Neural cell (in vitro differentiated cells): ENCODE measurements at regions not wholly inside any gene's neighbourhood (a gene's known extent, or its start where the extent isn't known, plus 50 kb on each side); places are given as distances from the start of the nearest gene placed in this dataset.

Source experiments
- H2AFZ ChIP-seq: fragments of 200-600, 300-800 bp; sonication (generic), shearing (Covaris generic); 2 replicates; pipeline ENCODE4 v1.6.0; 2014; ENCODE audit warnings: low read depth, mild to moderate bottlenecking, antibody characterized with exemption, low read length, moderate library complexity
- H3F3A ChIP-seq: fragments of 200-600 bp; shearing (Covaris generic); 2 replicates; pipeline ENCODE4 v1.6.1; 2016; ENCODE audit warnings: mild to moderate bottlenecking, moderate library complexity, mixed read lengths, antibody characterized with exemption, low read length; ENCODE audit not compliant: insufficient read depth, poor library complexity, severe bottlenecking
- H3K27ac ChIP-seq: fragments of 200-600, 300-800 bp; sonication (generic), shearing (Covaris generic); 2 replicates; pipeline ENCODE4 v1.5.1; 2014; ENCODE audit warnings: mild to moderate bottlenecking, low read length, moderate library complexity
- H3K27me3 ChIP-seq: fragments of 300-800, 200-600 bp; sonication (generic), shearing (Covaris generic); 2 replicates; pipeline ENCODE4 v1.6.0; 2014; ENCODE audit warnings: mild to moderate bottlenecking, low read depth, low read length, moderate library complexity; ENCODE audit not compliant: insufficient read depth
- H3K36me3 ChIP-seq: fragments of 300-800, 200-600 bp; sonication (generic), shearing (Covaris generic); 2 replicates; pipeline ENCODE4 v1.5.1; 2014; ENCODE audit warnings: mild to moderate bottlenecking, antibody characterized with exemption, low read length, moderate library complexity; ENCODE audit not compliant: insufficient read depth
- H3K4me2 ChIP-seq: fragments of 300-800, 200-600 bp; sonication (generic), shearing (Covaris generic); 2 replicates; pipeline ENCODE4 v1.6.0; 2014; ENCODE audit warnings: mild to moderate bottlenecking, low read length
- H3K4me3 ChIP-seq: fragments of 300-800, 200-600 bp; sonication (generic), shearing (Covaris generic); 2 replicates; pipeline ENCODE4 v1.5.1; 2014; ENCODE audit warnings: mild to moderate bottlenecking, low read length, moderate library complexity
- H3K79me2 ChIP-seq: fragments of 200-600 bp; shearing (Covaris generic); replicated peaks from 2 replicates; pipeline ENCODE4 v1.6.0; 2014; ENCODE audit warnings: mild to moderate bottlenecking, low read length, moderate library complexity; ENCODE audit not compliant: insufficient read depth
- H3K9ac ChIP-seq: fragments of 300-800, 200-600 bp; sonication (generic), shearing (Covaris generic); 2 replicates; pipeline ENCODE4 v1.6.1; 2016; ENCODE audit warnings: mild to moderate bottlenecking, low read length, mixed read lengths
- H3K9me2 ChIP-seq: fragments of 200-600 bp; shearing (Covaris generic); 2 replicates; pipeline ENCODE4 v1.6.1; 2016; ENCODE audit warnings: mild to moderate bottlenecking, low read length, mixed read lengths; ENCODE audit not compliant: insufficient read depth
- H3K9me3 ChIP-seq: fragments of 200-600, 300-800 bp; sonication (generic), shearing (Covaris generic); 2 replicates; pipeline ENCODE4 v1.6.1; 2016; ENCODE audit warnings: mild to moderate bottlenecking, mixed run types, low read length, moderate library complexity, mixed read lengths
- H4K20me1 ChIP-seq: fragments of 200-600 bp; shearing (Covaris generic); 2 replicates; pipeline ENCODE4 v1.6.1; 2016; ENCODE audit warnings: mild to moderate bottlenecking, mixed run types; ENCODE audit not compliant: insufficient read depth
- CTCF ChIP-seq: fragments of 450-650 bp; IDR thresholded peaks from 2 replicates; pipeline ENCODE4 v1.5.1; 2014; ENCODE audit warnings: antibody characterized with exemption, mild to moderate bottlenecking, moderate library complexity; ENCODE audit not compliant: poor library complexity, severe bottlenecking
- EP300 ChIP-seq: fragments of 450-650 bp; conservative IDR thresholded peaks from 2 replicates; pipeline ENCODE4 v1.6.1; 2014; ENCODE audit warnings: antibody characterized with exemption, mild to moderate bottlenecking, moderate library complexity; ENCODE audit not compliant: poor library complexity, severe bottlenecking
- EZH2 ChIP-seq: fragments of 200-600, 300-800 bp; shearing (Covaris generic), sonication (generic); IDR thresholded peaks from 2 replicates; pipeline ENCODE4 v1.6.1; 2014; ENCODE audit warnings: antibody characterized with exemption, low read length, borderline replicate concordance, mild to moderate bottlenecking; ENCODE audit not compliant: insufficient read depth, poor library complexity, severe bottlenecking
- MXI1 ChIP-seq: fragments of 450-650 bp; conservative IDR thresholded peaks from 2 replicates; pipeline ENCODE4 v1.6.1; 2014; ENCODE audit warnings: antibody characterized with exemption, mild to moderate bottlenecking; ENCODE audit not compliant: poor library complexity, severe bottlenecking
- POLR2AphosphoS5 ChIP-seq: IDR thresholded peaks from 2 replicates; pipeline ENCODE4 v1.6.1; 2012
- RAD21 ChIP-seq: fragments of 450-650 bp; conservative IDR thresholded peaks from 2 replicates; pipeline ENCODE4 v1.6.1; 2014; ENCODE audit warnings: antibody characterized with exemption, mild to moderate bottlenecking, moderate library complexity
- REST ChIP-seq: IDR thresholded peaks from 2 replicates; pipeline ENCODE4 v1.6.1; 2012; ENCODE audit warnings: borderline replicate concordance
- SMC3 ChIP-seq: fragments of 450-650 bp; conservative IDR thresholded peaks from 2 replicates; pipeline ENCODE4 v1.6.1; 2014; ENCODE audit warnings: antibody characterized with exemption, mild to moderate bottlenecking, moderate library complexity; ENCODE audit not compliant: poor library complexity
- TAF1 ChIP-seq: IDR thresholded peaks from 2 replicates; pipeline ENCODE4 v1.6.1; 2012; ENCODE audit warnings: low read depth

GRCh38 chr10:3699916-3700315 lies 85.1 kb downstream of the KLF6 start:
- no peaks in the 10 kb centered on the region for H3K36me3 ChIP-seq
- no peaks in the 10 kb centered on the region for H3K9me2 ChIP-seq
- H3K27ac ChIP-seq, result no peak overlapping the region
- H3K4me2 ChIP-seq, result no peak overlapping the region
- no peak overlapping the region for H3K9ac ChIP-seq
- no peak for TF ChIP-seq TAF1
- no peak for TF ChIP-seq POLR2AphosphoS5
- TF ChIP-seq EZH2, result no peak
- TF ChIP-seq EP300, result no peak
- H3F3A ChIP-seq, result no peaks in the 10 kb centered on the region
- H4K20me1 ChIP-seq, result no peaks in the 10 kb centered on the region
- H2AFZ ChIP-seq, result no peak overlapping the region
- H3K4me3 ChIP-seq, result no peak overlapping the region
- H3K27me3 ChIP-seq, result no peaks in the 10 kb centered on the region
- no peaks in the 10 kb centered on the region for H3K9me3 ChIP-seq
- no peaks in the 10 kb centered on the region for H3K79me2 ChIP-seq

GRCh38 chr10:3698312-3698711 lies 86.7 kb downstream of the KLF6 start:
- no peaks in the 10 kb centered on the region for H3F3A ChIP-seq
- H3K79me2 ChIP-seq, result no peaks in the 10 kb centered on the region
- H3K27me3 ChIP-seq, result no peaks in the 10 kb centered on the region
- H3K4me3 ChIP-seq, result no peak overlapping the region
- no peaks in the 10 kb centered on the region for H4K20me1 ChIP-seq
- no peak overlapping the region for H3K27ac ChIP-seq
- H3K4me2 ChIP-seq, result no peak overlapping the region
- H3K36me3 ChIP-seq, result no peaks in the 10 kb centered on the region
- H3K9me2 ChIP-seq, result no peaks in the 10 kb centered on the region
- TF ChIP-seq REST (no peak), CTCF (no peak), EP300 (no peak), POLR2AphosphoS5 (no peak), RAD21 (no peak), MXI1 (no peak), SMC3 (no peak), TAF1 (no peak), EZH2 (no peak)
- H3K9ac ChIP-seq, result no peak overlapping the region
- H3K9me3 ChIP-seq, result no peaks in the 10 kb centered on the region
- H2AFZ ChIP-seq, result no peak overlapping the region

GRCh38 chr10:3693698-3694080 lies 91.3 kb downstream of the KLF6 start:
- Histone ChIP-seq H3K79me2 (no peaks in the 10 kb centered on the region), H3K36me3 (no peaks in the 10 kb centered on the region), H3K4me2 (no peak overlapping the region), H3K9me3 (no peaks in the 10 kb centered on the region), H3K9ac (no peak overlapping the region), H3F3A (no peaks in the 10 kb centered on the region), H2AFZ (no peak overlapping the region), H3K27ac (no peak overlapping the region), H3K4me3 (no peak overlapping the region), H3K9me2 (no peaks in the 10 kb centered on the region), H3K27me3 (no peaks in the 10 kb centered on the region), H4K20me1 (no peaks in the 10 kb centered on the region)
- no peak for TF ChIP-seq REST
- no peak for TF ChIP-seq RAD21
- no peak for TF ChIP-seq EZH2
- TF ChIP-seq EP300, result no peak
- no peak for TF ChIP-seq POLR2AphosphoS5
- no peak for TF ChIP-seq TAF1
- TF ChIP-seq MXI1, result no peak
- no peak for TF ChIP-seq CTCF
- TF ChIP-seq SMC3, result no peak
